ENCODE measurements at regions not wholly inside any gene's neighbourhood (a gene's known extent, or its start where the extent isn't known, plus 50 kb on each side); places are given as distances from the start of the nearest gene placed in this dataset.

DNA sequence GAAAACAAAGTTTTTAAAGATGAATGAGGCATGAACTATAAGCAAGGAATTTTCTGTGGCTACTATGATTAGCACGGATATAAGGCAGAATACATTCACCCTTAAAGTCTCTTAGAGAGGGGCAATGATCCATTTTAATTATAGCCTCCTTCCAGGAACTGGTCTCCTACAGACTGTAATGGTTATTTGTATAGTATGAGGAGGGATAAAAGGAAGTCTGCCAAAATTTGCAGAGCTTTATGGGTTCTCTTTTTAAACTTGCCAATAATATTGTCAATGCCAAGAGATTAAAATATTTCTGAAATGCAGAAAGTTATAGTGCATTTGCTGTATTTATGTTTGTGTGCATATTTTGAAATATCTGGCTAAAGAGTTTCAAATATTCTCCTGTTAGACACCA is 271.4 kb upstream of the LUZP2 start:
- no peak for FAIRE-seq
- TF ChIP-seq EZH2 (IDR thresholded peaks at IDR 0.05; ENCODE audit: insufficient read depth, low read length) = no peak
- no peak for TF ChIP-seq CTCF (IDR thresholded peaks at IDR 0.05; ENCODE audit: insufficient read depth, low read depth, low read length)
- Mint-ChIP-seq H3K27ac (ENCODE audit: unreplicated experiment) (no peak overlapping the region), H3K36me3 (ENCODE audit: low read depth, unreplicated experiment) (no peaks in the 10 kb centered on the region), H3K4me3 (ENCODE audit: unreplicated experiment) (no peak overlapping the region), H3K9me3 (ENCODE audit: unreplicated experiment) (peaks cover 7% of the 10 kb centered on the region), H3K4me1 (ENCODE audit: low read depth, unreplicated experiment) (no peaks in the 10 kb centered on the region), H3K27me3 (ENCODE audit: low read depth, unreplicated experiment) (no peaks in the 10 kb centered on the region)
- Histone ChIP-seq H3K79me2 (ENCODE audit: insufficient read depth, low read length) (no peaks in the 10 kb centered on the region), H3K4me2 (ENCODE audit: low read length) (no peak overlapping the region), H3K4me1 (ENCODE audit: insufficient read depth, low read length) (no peaks in the 10 kb centered on the region), H3K9ac (ENCODE audit: low read length) (no peak overlapping the region), H4K20me1 (ENCODE audit: insufficient read depth, low read length) (no peaks in the 10 kb centered on the region), H3K4me3 (ENCODE audit: insufficient read depth, low read depth, low read length) (no peak overlapping the region), H3K9me3 (ENCODE audit: insufficient read depth, low read depth, low read length) (no peaks in the 10 kb centered on the region), H2AFZ (ENCODE audit: low read depth, low read length) (no peak overlapping the region), H3K27ac (ENCODE audit: low read depth, low read length) (no peak overlapping the region), H3K27me3 (ENCODE audit: insufficient read depth, low read length) (no peaks in the 10 kb centered on the region), H3K36me3 (ENCODE audit: insufficient read depth, low read length) (no peaks in the 10 kb centered on the region)
- DNase-seq (ENCODE audit: low read depth) = no peak

DNA sequence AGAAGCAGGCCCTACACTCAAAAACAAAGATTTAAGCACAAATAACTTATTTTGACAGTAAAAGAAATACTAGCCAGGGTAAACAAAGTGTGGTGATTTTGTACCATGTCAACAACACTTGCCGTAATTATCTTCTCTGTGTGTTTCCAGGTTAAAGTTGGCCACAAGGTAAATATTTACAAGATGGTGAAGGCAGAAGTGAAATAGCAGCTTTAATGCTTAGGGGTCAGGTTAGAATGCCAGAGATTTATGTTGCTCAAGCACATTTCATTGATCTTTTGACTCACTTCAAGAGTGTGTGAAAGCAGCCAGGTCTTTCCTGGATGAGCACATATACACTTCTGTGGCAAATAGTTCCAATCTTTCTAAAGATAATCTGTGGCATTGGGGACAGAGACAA is 270.2 kb upstream of the LUZP2 start:
- Histone ChIP-seq H3K9me3 (ENCODE audit: insufficient read depth, low read depth, low read length) (no peaks in the 10 kb centered on the region), H3K27ac (ENCODE audit: low read depth, low read length) (no peak overlapping the region), H3K4me2 (ENCODE audit: low read length) (no peak overlapping the region), H3K36me3 (ENCODE audit: insufficient read depth, low read length) (no peaks in the 10 kb centered on the region), H3K27me3 (ENCODE audit: insufficient read depth, low read length) (no peaks in the 10 kb centered on the region), H3K79me2 (ENCODE audit: insufficient read depth, low read length) (no peaks in the 10 kb centered on the region), H2AFZ (ENCODE audit: low read depth, low read length) (no peak overlapping the region), H3K4me1 (ENCODE audit: insufficient read depth, low read length) (no peaks in the 10 kb centered on the region), H3K9ac (ENCODE audit: low read length) (no peak overlapping the region), H3K4me3 (ENCODE audit: insufficient read depth, low read depth, low read length) (no peak overlapping the region), H4K20me1 (ENCODE audit: insufficient read depth, low read length) (no peaks in the 10 kb centered on the region)
- TF ChIP-seq CTCF (IDR thresholded peaks at IDR 0.05; ENCODE audit: insufficient read depth, low read depth, low read length) = no peak
- no peak for TF ChIP-seq EZH2 (IDR thresholded peaks at IDR 0.05; ENCODE audit: insufficient read depth, low read length)
- Mint-ChIP-seq H3K4me3 (ENCODE audit: unreplicated experiment) (no peak overlapping the region), H3K36me3 (ENCODE audit: low read depth, unreplicated experiment) (no peaks in the 10 kb centered on the region), H3K9me3 (ENCODE audit: unreplicated experiment) (peaks cover 7% of the 10 kb centered on the region), H3K27ac (ENCODE audit: unreplicated experiment) (no peak overlapping the region), H3K4me1 (ENCODE audit: low read depth, unreplicated experiment) (no peaks in the 10 kb centered on the region), H3K27me3 (ENCODE audit: low read depth, unreplicated experiment) (no peaks in the 10 kb centered on the region)
- DNase-seq (ENCODE audit: low read depth) (no peak), FAIRE-seq (no peak)

GRCh38 chr11:24233041-24233440 is 263.8 kb upstream of the LUZP2 start:
- no peak overlapping the region for H3K27ac Mint-ChIP-seq (ENCODE audit: unreplicated experiment)

More at GRCh38 chr11:24233041-24233440, 263.8 kb upstream of the LUZP2 start:
- TF ChIP-seq CTCF (IDR thresholded peaks at IDR 0.05; ENCODE audit: insufficient read depth, low read depth, low read length) (no peak), EZH2 (IDR thresholded peaks at IDR 0.05; ENCODE audit: insufficient read depth, low read length) (no peak)
- Mint-ChIP-seq H3K4me3 (ENCODE audit: unreplicated experiment) (no peak overlapping the region), H3K9me3 (ENCODE audit: unreplicated experiment) (peaks cover 7% of the 10 kb centered on the region), H3K27me3 (ENCODE audit: low read depth, unreplicated experiment) (no peaks in the 10 kb centered on the region), H3K4me1 (ENCODE audit: low read depth, unreplicated experiment) (peaks cover 12% of the 10 kb centered on the region), H3K36me3 (ENCODE audit: low read depth, unreplicated experiment) (no peaks in the 10 kb centered on the region)
- H3K36me3 ChIP-seq (ENCODE audit: insufficient read depth, low read length) = no peaks in the 10 kb centered on the region
- no peaks in the 10 kb centered on the region for H3K9me3 ChIP-seq (ENCODE audit: insufficient read depth, low read depth, low read length)
- H3K79me2 ChIP-seq (ENCODE audit: insufficient read depth, low read length) = no peaks in the 10 kb centered on the region
- no peak overlapping the region for H3K27ac ChIP-seq (ENCODE audit: low read depth, low read length)
- no peaks in the 10 kb centered on the region for H3K27me3 ChIP-seq (ENCODE audit: insufficient read depth, low read length)
- no peaks in the 10 kb centered on the region for H4K20me1 ChIP-seq (ENCODE audit: insufficient read depth, low read length)
- FAIRE-seq (no peak), DNase-seq (ENCODE audit: low read depth) (peak; percentile 35)
- no peak overlapping the region for H3K4me2 ChIP-seq (ENCODE audit: low read length)
- H3K9ac ChIP-seq (ENCODE audit: low read length) = no peak overlapping the region
- H3K4me3 ChIP-seq (ENCODE audit: insufficient read depth, low read depth, low read length) = no peak overlapping the region
- no peak overlapping the region for H2AFZ ChIP-seq (ENCODE audit: low read depth, low read length)
- no peaks in the 10 kb centered on the region for H3K4me1 ChIP-seq (ENCODE audit: insufficient read depth, low read length)
